ENCODE measurements at regions not wholly inside any gene's neighbourhood (a gene's known extent, or its start where the extent isn't known, plus 50 kb on each side); places are given as distances from the start of the nearest gene placed in this dataset.

- WGBS, 2 donors: 94 to 95% methylated on average over 12 of the region's 12 CpGs
- Histone ChIP-seq H3K9me3 (no peaks in the 10 kb centered on the region), H3K4me1 (peaks cover 0 to 15% (median 8%) of the 10 kb centered on the region in 9 donors), H3K27ac (no peak overlapping the region), H3K27me3 (no peaks in the 10 kb centered on the region), H3K36me3 (peaks cover 0 to 96% (median 15%) of the 10 kb centered on the region in 9 donors), H3K4me3 (no peak overlapping the region)
- DNase-seq (no peak), ATAC-seq (no peak)
- TF ChIP-seq CTCF (IDR thresholded peaks at IDR 0.05): no peak
- intact Hi-C loops (cut with DNase I): loop anchor here in 3 of 10 donors (5.0 to 10.0 kb wide), 3 partner anchors 69 to 422 kb away; no protein-coding TSS in a partner anchor
Observed at GRCh38 chr17:77496401-77496801, 355.6 kb downstream of the SEC14L1 start.

DNA sequence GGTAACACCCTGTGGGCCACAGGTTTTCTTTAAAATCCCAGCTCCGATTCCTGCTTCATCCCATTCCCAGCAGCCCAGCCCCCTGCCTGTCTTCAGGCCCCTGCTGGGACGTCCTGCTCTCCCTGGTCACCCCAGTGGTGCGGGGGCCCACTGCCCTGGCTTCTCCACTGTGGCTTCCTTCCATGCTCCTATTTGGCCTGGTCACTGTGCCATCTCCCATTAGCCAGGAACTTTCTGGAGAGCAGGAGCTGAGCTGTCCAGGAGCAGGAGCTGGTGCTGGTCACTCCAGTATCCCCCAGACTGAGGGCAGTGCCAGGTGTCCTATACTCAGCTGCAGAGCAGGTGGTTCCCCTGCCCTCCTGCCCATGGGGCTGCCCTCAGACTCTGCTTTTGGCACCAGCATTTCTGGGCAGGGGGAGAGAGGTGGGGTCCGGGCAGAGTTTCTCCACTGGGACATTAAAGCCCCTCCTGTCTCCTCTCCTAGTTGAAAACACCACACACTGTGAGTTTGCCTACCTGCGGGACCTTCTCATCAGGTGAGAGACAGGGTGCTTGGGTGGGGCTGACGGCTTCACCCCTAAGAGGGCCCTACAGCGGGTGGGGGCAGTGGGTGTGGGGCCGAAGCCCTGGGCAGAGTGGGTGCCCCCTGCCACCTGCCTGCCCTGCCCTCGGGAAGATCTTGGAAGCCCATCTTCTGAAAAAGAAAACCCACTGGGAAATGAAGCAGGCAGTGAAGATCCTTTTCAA, 356.2 kb downstream of the SEC14L1 start:
- peaks cover 0 to 94% (median 11%) of the 10 kb centered on the region in 9 donors for H3K36me3 ChIP-seq

GRCh38 chr17:77497578-77497934, 356.8 kb downstream of the SEC14L1 start:
- Histone ChIP-seq H3K4me3 (no peak overlapping the region), H3K4me1 (peaks cover 0 to 15% (median 8%) of the 10 kb centered on the region in 9 donors), H3K27me3 (no peaks in the 10 kb centered on the region), H3K27ac (no peak overlapping the region), H3K36me3 (peaks cover 0 to 89% (median 6%) of the 10 kb centered on the region in 9 donors), H3K9me3 (no peaks in the 10 kb centered on the region)
- intact Hi-C loops (cut with DNase I): loop anchor here in 3 of 10 donors (5.0 to 10.0 kb wide), 3 partner anchors 70 to 423 kb away; no protein-coding TSS in a partner anchor
- WGBS, 2 donors: 94% methylated on average over 8 of the region's 8 CpGs
- ATAC-seq: no peak
- no peak for TF ChIP-seq CTCF (IDR thresholded peaks at IDR 0.05)
- DNase-seq: no peak

More for the DNA sequence above, 356.2 kb downstream of the SEC14L1 start:
- 94 to 96% methylated on average over 9 of the region's 9 CpGs for WGBS, 2 donors
- ATAC-seq: no peak
- H3K27me3 ChIP-seq: no peaks in the 10 kb centered on the region
- DNase-seq: no peak
- H3K9me3 ChIP-seq: no peaks in the 10 kb centered on the region
- intact Hi-C loops (cut with DNase I): loop anchor here in 3 of 10 donors (5.0 to 10.0 kb wide), 3 partner anchors 70 to 422 kb away; no protein-coding TSS in a partner anchor
- no peak overlapping the region for H3K4me3 ChIP-seq
- peaks cover 0 to 15% (median 8%) of the 10 kb centered on the region in 9 donors for H3K4me1 ChIP-seq
- H3K27ac ChIP-seq: no peak overlapping the region
- no peak for TF ChIP-seq CTCF (IDR thresholded peaks at IDR 0.05)

DNA sequence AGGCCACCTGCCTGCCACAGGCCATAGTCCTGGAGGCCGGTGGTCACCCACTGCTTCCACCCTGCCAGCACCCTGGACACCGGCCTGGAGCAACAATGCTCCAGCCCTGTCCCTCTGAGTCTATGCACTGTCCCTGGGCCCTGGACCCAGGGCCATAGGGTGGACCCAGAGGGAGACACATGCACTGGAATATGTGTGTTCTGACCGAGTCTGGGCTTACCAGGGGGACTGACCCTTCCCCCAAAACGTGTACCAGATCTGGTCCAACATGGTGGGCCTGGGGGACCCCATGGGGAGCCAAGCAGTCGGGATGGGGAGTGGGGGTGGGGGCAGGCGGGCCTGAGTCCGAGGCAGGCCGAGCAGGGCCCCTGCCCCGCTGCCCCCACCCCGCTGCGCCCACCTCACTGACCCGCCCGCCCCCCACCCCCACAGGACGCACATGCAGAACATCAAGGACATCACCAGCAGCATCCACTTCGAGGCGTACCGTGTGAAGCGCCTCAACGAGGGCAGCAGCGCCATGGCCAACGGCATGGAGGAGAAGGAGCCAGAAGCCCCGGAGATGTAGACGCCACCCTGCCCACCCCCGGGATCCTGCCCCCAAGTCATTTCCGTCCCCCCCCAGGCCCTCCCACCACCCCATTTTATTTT, 357.4 kb downstream of the SEC14L1 start:
- ATAC-seq (no peak), DNase-seq (no peak)
- no peak for TF ChIP-seq CTCF (IDR thresholded peaks at IDR 0.05)
- H3K36me3 ChIP-seq: peaks cover 0 to 82% (median 0%) of the 10 kb centered on the region in 9 donors
- no peaks in the 10 kb centered on the region for H3K9me3 ChIP-seq
- no peaks in the 10 kb centered on the region for H3K27me3 ChIP-seq
- H3K4me1 ChIP-seq: peaks cover 0 to 15% (median 8%) of the 10 kb centered on the region in 9 donors
- intact Hi-C loops (cut with DNase I): loop anchor here in 3 of 10 donors (5.0 to 10.0 kb wide), 3 partner anchors 71 to 423 kb away; no protein-coding TSS in a partner anchor
- no peak overlapping the region for H3K27ac ChIP-seq
- WGBS, 2 donors: 92 to 96% methylated on average over 21 to 25 of the region's 25 CpGs
- no peak overlapping the region for H3K4me3 ChIP-seq
